GM21529 (cell line): ENCODE measurements at regions not wholly inside any gene's neighbourhood (a gene's known extent, or its start where the extent isn't known, plus 50 kb on each side); places are given as distances from the start of the nearest gene placed in this dataset.
"Not testable (repeated sequence)": the region's sequence is repeated elsewhere in the genome, so short reads cannot be mapped to it uniquely, and the experiment has no call there.

Experiments used
- ATAC-seq: cut with Tn5 transposase; IDR thresholded peaks from one replicate; pipeline ENCODE4 v1.9.1; 2021; ENCODE audit not compliant: unreplicated experiment

- no peak for ATAC-seq
Observed at GRCh38 chr21:28877318-28877884, 115.3 kb downstream of the LTN1 start.

GRCh38 chr21:28875078-28875477 lies 117.6 kb downstream of the LTN1 start:
- no peak for ATAC-seq

GRCh38 chr21:28872218-28872617 lies 120.5 kb downstream of the LTN1 start:
- ATAC-seq: no peak

GRCh38 chr21:28871388-28872010 lies 121.2 kb downstream of the LTN1 start:
- ATAC-seq: no peak

- no peak for ATAC-seq
Observed at GRCh38 chr21:28867401-28867800, 125.3 kb downstream of the LTN1 start.

GRCh38 chr21:28865488-28866186 lies 127.0 kb downstream of the LTN1 start:
- ATAC-seq: no peak

GRCh38 chr21:28858424-28858823 lies 134.3 kb downstream of the LTN1 start:
- ATAC-seq: no peak

- no peak for ATAC-seq
Observed at GRCh38 chr21:28857752-28858151, 134.9 kb downstream of the LTN1 start.

- no peak for ATAC-seq
Observed at GRCh38 chr21:28856588-28857250, 136.0 kb downstream of the LTN1 start.

GRCh38 chr21:28852706-28853105 lies 140.0 kb downstream of the LTN1 start:
- no peak for ATAC-seq

GRCh38 chr21:28851645-28852044 lies 141.0 kb downstream of the LTN1 start:
- no peak for ATAC-seq

GRCh38 chr21:28839237-28839636 lies 153.4 kb downstream of the LTN1 start:
- not testable (repeated sequence) for ATAC-seq

- not testable (repeated sequence) for ATAC-seq
Observed at GRCh38 chr21:28837426-28837825, 155.3 kb downstream of the LTN1 start.

GRCh38 chr21:28836588-28836987 lies 156.1 kb downstream of the LTN1 start:
- ATAC-seq: not testable (repeated sequence)

GRCh38 chr21:28834335-28835238 lies 158.1 kb downstream of the LTN1 start:
- ATAC-seq: no peak

- no peak for ATAC-seq
Observed at GRCh38 chr21:28833609-28834008, 159.1 kb downstream of the LTN1 start.

GRCh38 chr21:28833182-28833581 lies 159.5 kb downstream of the LTN1 start:
- no peak for ATAC-seq

- no peak for ATAC-seq
Observed at GRCh38 chr21:28832715-28833061, 160.0 kb downstream of the LTN1 start.

GRCh38 chr21:28832013-28832714 lies 160.5 kb downstream of the LTN1 start:
- ATAC-seq: no peak

- ATAC-seq: no peak
Observed at GRCh38 chr21:28828981-28829380, 163.7 kb downstream of the LTN1 start.
